ENCODE measurements at regions not wholly inside any gene's neighbourhood (a gene's known extent, or its start where the extent isn't known, plus 50 kb on each side); places are given as distances from the start of the nearest gene placed in this dataset.
"Not testable (repeated sequence)": the region's sequence is repeated elsewhere in the genome, so short reads cannot be mapped to it uniquely, and the experiment has no call there.

DNA sequence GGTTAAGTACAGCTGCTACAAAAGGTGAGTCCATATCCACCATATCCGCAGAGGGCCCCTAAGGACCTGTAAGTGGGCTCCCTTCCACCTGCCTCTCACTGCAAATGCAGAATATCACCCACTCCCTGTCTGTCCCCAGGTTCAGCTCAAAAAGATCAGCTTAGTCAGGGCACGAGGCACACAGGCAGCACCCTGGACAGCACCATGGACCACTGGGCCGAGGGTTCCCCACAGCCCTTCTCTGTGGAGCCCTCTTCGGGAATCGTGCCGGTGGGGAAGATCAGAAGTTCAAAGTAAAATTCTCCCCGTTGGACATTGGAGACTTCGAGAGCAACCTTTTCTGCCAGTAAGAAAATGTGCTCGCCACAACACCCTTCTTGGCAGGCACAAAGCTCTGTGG lies 85.0 kb upstream of the NBPF12 start:
- TF ChIP-seq, protein P1, sequence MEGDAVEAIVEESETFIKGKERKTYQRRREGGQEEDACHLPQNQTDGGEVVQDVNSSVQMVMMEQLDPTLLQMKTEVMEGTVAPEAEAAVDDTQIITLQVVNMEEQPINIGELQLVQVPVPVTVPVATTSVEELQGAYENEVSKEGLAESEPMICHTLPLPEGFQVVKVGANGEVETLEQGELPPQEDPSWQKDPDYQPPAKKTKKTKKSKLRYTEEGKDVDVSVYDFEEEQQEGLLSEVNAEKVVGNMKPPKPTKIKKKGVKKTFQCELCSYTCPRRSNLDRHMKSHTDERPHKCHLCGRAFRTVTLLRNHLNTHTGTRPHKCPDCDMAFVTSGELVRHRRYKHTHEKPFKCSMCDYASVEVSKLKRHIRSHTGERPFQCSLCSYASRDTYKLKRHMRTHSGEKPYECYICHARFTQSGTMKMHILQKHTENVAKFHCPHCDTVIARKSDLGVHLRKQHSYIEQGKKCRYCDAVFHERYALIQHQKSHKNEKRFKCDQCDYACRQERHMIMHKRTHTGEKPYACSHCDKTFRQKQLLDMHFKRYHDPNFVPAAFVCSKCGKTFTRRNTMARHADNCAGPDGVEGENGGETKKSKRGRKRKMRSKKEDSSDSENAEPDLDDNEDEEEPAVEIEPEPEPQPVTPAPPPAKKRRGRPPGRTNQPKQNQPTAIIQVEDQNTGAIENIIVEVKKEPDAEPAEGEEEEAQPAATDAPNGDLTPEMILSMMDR (IDR thresholded peaks at IDR 0.05; ENCODE audit: poor library complexity), result not testable (repeated sequence)
- not testable (repeated sequence) for TF ChIP-seq EZH2 (IDR thresholded peaks at IDR 0.05; ENCODE audit: borderline replicate concordance); EZH2phosphoT487 (IDR thresholded peaks at IDR 0.05; ENCODE audit: low read depth, severe bottlenecking, unreplicated experiment)

Measured in hepatocyte (in vitro differentiated cells).